ENCODE measurements at regions not wholly inside any gene's neighbourhood (a gene's known extent, or its start where the extent isn't known, plus 50 kb on each side); places are given as distances from the start of the nearest gene placed in this dataset.

DNA sequence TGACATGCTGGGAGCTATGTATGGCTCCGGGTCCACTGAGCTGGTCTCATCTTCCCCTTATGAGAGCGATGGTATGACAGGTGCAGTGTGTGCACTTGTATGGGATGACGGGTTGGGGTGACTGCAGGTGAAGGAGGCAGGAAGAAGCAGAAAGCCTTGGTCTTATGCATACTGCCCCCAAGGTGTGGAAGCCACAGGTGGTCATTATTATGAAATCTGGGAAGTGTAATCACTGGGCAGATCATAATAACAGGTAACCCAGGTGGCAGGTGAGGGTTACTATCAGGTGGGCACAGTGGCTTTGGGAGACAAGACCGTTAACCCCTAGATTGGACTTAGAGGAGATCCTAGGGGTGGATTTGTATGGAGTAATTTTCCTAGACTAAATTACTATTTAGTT, 118.0 kb downstream of the RFC3 start:
- Histone ChIP-seq H4K8ac (replicated peaks; ENCODE audit: insufficient read length, low read depth, low read length) (no peak overlapping the region), H3K23me2 (ENCODE audit: insufficient read length, low read depth, low read length, poor library complexity, severe bottlenecking) (no peaks in the 10 kb centered on the region), H3K9me3 (ENCODE audit: control insufficient read depth, low read depth, low read length) (no peaks in the 10 kb centered on the region), H2BK20ac (ENCODE audit: low read depth, low read length, poor library complexity, severe bottlenecking) (no peak overlapping the region), H3K27ac (ENCODE audit: insufficient read length, low read depth, low read length) (no peak overlapping the region), H2BK120ac (ENCODE audit: low read depth, low read length, poor library complexity, severe bottlenecking) (no peak overlapping the region), H3K4ac (ENCODE audit: low read depth, low read length) (no peak overlapping the region), H3T11ph (ENCODE audit: low read length) (no peak overlapping the region), H2AFZ (ENCODE audit: low read length) (no peak overlapping the region), H3K9ac (ENCODE audit: extremely low read depth, insufficient read length, low read length) (no peak overlapping the region), H3K27me3 (ENCODE audit: insufficient read depth, low read length) (no peaks in the 10 kb centered on the region), H4K5ac (ENCODE audit: insufficient read length, low read depth, low read length) (no peak overlapping the region), H2BK15ac (ENCODE audit: low read depth, low read length) (peak overlapping the region; percentile 76; the same call in 1 of the 2 replicates), H3K4me1 (ENCODE audit: insufficient read depth, low read length) (peaks cover 15% of the 10 kb centered on the region; the same call in 1 of the 2 replicates), H3K79me2 (ENCODE audit: insufficient read depth, low read length) (no peaks in the 10 kb centered on the region), H3K23ac (ENCODE audit: insufficient read length, low read depth, low read length) (no peak overlapping the region), H3K4me2 (ENCODE audit: insufficient read depth, insufficient read length, low read length) (peak overlapping the region; percentile 28), H3K56ac (ENCODE audit: insufficient read length, low read depth, low read length) (no peak overlapping the region), H3K18ac (ENCODE audit: insufficient read length, low read depth, low read length) (no peak overlapping the region), H3K79me1 (ENCODE audit: insufficient read depth, low read depth, low read length, poor library complexity, severe bottlenecking) (no peaks in the 10 kb centered on the region), H2BK12ac (ENCODE audit: insufficient read length, low read depth, low read length) (no peak overlapping the region), H3K14ac (ENCODE audit: insufficient read depth, low read length) (peak overlapping the region; percentile 56; the same call in 1 of the 2 replicates), H4K20me1 (ENCODE audit: control insufficient read depth, insufficient read depth, insufficient read length) (no peaks in the 10 kb centered on the region), H4K91ac (ENCODE audit: insufficient read length, low read depth, low read length) (no peak overlapping the region), H2BK5ac (ENCODE audit: insufficient read length, low read length) (no peak overlapping the region), H2AK5ac (ENCODE audit: insufficient read length, low read length) (no peak overlapping the region)
- H3K27ac Mint-ChIP-seq = peak overlapping the region; percentile 14 to 83 (median 33); a peak in 4 of 7 replicates
- no peak for DNase-seq
- no peaks in the 10 kb centered on the region for H3K27me3 Mint-ChIP-seq (ENCODE audit: low read depth)
- no CpG with 5 or more reads among the region's 4 CpGs for WGBS (ENCODE audit: extremely low coverage, insufficient read length, low lambda C conversion rate)
- H3K36me3 Mint-ChIP-seq (ENCODE audit: insufficient read depth in 1 of 3, low read depth in 3 of 3) = peaks cover 1 to 14% (median 3%) of the 10 kb centered on the region in 3 experiments; a peak in 5 of 7 replicates
- H3K9me3 Mint-ChIP-seq = peaks cover 3 to 5% of the 10 kb centered on the region in 2 experiments; a peak in 4 of 5 replicates
- H3K4me3 Mint-ChIP-seq = peak overlapping the region in 1 of 2 experiments; percentile 36; a peak in 1 of 5 replicates
- peaks cover 45 to 47% of the 10 kb centered on the region in 2 experiments for H3K4me1 Mint-ChIP-seq
- TF ChIP-seq CTCF (conservative IDR thresholded peaks at IDR 0.05) = no peak

Data from H9 (cell line).